ENCODE measurements at regions not wholly inside any gene's neighbourhood (a gene's known extent, or its start where the extent isn't known, plus 50 kb on each side); places are given as distances from the start of the nearest gene placed in this dataset.

GRCh38 chr4:123867910-123868587 lies 471.5 kb downstream of the SPRY1 start:
- Histone ChIP-seq H3K27ac (no peak overlapping the region), H3K27me3 (no peaks in the 10 kb centered on the region), H3K36me3 (no peaks in the 10 kb centered on the region), H3K4me1 (no peaks in the 10 kb centered on the region), H3K4me3 (no peak overlapping the region), H3K9me3 (no peaks in the 10 kb centered on the region)
- DNase-seq (ENCODE audit: low spot score in 2 of 2) = no peak
- TF ChIP-seq EP300 (IDR thresholded peaks at IDR 0.05) (no peak), POLR2A (IDR thresholded peaks at IDR 0.05) (no peak)
- TF ChIP-seq, protein P1, sequence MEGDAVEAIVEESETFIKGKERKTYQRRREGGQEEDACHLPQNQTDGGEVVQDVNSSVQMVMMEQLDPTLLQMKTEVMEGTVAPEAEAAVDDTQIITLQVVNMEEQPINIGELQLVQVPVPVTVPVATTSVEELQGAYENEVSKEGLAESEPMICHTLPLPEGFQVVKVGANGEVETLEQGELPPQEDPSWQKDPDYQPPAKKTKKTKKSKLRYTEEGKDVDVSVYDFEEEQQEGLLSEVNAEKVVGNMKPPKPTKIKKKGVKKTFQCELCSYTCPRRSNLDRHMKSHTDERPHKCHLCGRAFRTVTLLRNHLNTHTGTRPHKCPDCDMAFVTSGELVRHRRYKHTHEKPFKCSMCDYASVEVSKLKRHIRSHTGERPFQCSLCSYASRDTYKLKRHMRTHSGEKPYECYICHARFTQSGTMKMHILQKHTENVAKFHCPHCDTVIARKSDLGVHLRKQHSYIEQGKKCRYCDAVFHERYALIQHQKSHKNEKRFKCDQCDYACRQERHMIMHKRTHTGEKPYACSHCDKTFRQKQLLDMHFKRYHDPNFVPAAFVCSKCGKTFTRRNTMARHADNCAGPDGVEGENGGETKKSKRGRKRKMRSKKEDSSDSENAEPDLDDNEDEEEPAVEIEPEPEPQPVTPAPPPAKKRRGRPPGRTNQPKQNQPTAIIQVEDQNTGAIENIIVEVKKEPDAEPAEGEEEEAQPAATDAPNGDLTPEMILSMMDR (IDR thresholded peaks at IDR 0.05) = no peak

DNA sequence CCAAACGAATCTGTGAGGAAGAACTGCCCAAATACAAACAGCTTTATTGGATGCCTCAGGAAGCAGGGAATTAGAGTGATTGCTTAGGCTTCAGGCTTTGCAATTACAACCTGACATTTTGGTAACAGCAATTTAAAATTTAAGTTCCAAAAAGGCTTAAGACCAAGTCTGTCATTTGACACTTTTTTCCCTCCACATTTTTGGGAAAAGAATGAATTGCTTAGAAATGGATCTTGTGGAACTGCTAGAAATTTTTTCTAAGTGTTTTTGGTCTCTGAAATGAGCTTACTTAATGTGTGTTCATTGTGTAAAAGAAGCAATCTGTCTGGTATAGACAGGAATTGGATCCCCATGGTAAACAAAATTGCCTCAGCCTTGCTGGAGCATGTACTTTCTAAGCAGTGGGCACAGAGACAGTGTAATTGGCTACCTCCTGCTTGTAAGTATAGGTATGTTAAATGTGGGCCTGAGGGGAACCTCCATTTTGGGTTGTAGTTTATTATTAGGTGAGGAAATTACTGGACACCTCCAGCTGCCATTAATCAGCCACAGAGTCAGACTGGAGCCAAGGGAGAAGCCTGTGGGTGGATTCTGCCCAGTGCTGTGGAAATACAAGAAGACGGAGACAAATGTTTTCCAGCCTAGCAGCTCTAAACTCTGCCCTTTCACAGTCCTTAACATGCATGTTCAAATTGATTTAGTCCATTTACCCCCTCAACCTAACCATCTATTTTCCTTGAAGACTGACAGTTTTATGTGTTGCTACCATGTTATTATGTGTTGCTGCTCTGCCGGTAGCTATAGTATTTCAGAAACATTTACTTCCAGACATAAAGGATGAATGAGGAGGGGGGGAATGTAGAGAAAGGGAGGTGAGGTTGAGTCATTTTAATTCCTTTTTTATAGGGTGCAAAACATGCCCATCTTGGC lies 473.0 kb downstream of the SPRY1 start:
- DNase-seq (ENCODE audit: low spot score in 2 of 2) = no peak
- Histone ChIP-seq H3K9me3 (no peaks in the 10 kb centered on the region), H3K36me3 (no peaks in the 10 kb centered on the region), H3K27me3 (no peaks in the 10 kb centered on the region), H3K27ac (no peak overlapping the region), H3K4me1 (no peaks in the 10 kb centered on the region), H3K4me3 (no peak overlapping the region)
- TF ChIP-seq, protein P1 (IDR thresholded peaks at IDR 0.05) = no peak
- TF ChIP-seq EP300 (IDR thresholded peaks at IDR 0.05) = no peak
- TF ChIP-seq POLR2A (IDR thresholded peaks at IDR 0.05) = no peak
- 74 to 82% methylated on average over 3 of the region's 3 CpGs for WGBS, 2 donors

DNA sequence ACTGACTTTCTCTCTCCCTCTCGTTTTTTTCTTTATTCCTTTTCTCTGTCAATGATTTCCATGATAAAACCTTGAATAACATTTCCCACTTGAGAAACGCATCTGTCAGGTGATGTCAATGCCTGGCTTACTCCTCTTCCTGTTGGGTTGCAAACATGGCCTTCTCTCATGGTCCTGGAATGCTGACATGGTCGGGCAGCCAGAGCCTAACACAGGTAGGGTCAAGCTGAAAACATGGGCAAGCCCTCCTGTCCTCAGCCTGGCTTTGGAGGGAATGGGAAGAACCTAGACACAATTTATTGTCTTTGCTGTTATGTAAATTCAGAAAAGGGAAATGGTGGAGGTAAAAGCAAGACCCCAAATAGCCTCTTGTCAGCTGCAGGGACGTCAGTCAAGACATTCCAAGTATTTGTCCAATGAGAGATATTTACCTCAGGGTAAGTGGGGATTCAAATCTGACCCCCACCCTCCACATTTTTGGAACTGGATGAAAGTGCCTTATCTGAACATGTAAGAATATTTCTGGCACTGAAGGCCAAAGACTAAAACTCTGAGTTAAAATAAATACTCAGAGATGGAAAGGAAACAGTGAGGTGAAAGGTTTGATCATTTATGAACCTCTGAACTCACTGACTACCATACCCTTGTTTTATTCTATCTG lies 473.8 kb downstream of the SPRY1 start:
- no peak for DNase-seq (ENCODE audit: low spot score in 2 of 2)
- Histone ChIP-seq H3K36me3 (no peaks in the 10 kb centered on the region), H3K9me3 (no peaks in the 10 kb centered on the region), H3K4me3 (no peak overlapping the region), H3K27ac (no peak overlapping the region), H3K27me3 (no peaks in the 10 kb centered on the region), H3K4me1 (no peaks in the 10 kb centered on the region)
- WGBS, 2 donors = 56 to 68% methylated on average over 4 of the region's 4 CpGs
- TF ChIP-seq POLR2A (IDR thresholded peaks at IDR 0.05) = no peak
- TF ChIP-seq, protein P1 (IDR thresholded peaks at IDR 0.05) = no peak
- TF ChIP-seq EP300 (IDR thresholded peaks at IDR 0.05) = no peak

GRCh38 chr4:123871341-123871740 lies 474.7 kb downstream of the SPRY1 start:
- Histone ChIP-seq H3K36me3 (no peaks in the 10 kb centered on the region), H3K4me3 (no peak overlapping the region), H3K27me3 (no peaks in the 10 kb centered on the region), H3K4me1 (peaks cover 0 to 4% (median under 1%) of the 10 kb centered on the region in 4 donors), H3K27ac (no peak overlapping the region), H3K9me3 (no peaks in the 10 kb centered on the region)
- 52 to 63% methylated on average over 6 of the region's 6 CpGs for WGBS, 2 donors
- DNase-seq (ENCODE audit: low spot score in 2 of 2) = no peak
- TF ChIP-seq POLR2A (IDR thresholded peaks at IDR 0.05) (no peak), EP300 (IDR thresholded peaks at IDR 0.05) (no peak)
- TF ChIP-seq, protein P1 (IDR thresholded peaks at IDR 0.05) = no peak
